Small intestine (tissue), 7 donors: ENCODE measurements at regions not wholly inside any gene's neighbourhood (a gene's known extent, or its start where the extent isn't known, plus 50 kb on each side); places are given as distances from the start of the nearest gene placed in this dataset.
"Not testable (repeated sequence)": the region's sequence is repeated elsewhere in the genome, so short reads cannot be mapped to it uniquely, and the experiment has no call there.

ENCODE experiments used
- DNase-seq, 2 donors: peaks; one replicate each; pipeline versions ENCODE4 v3.0.0 to v3.0.0-alpha.2; 2013
- FAIRE-seq: peaks from 2 replicates; lab custom pipeline; 2012; peaks lifted over from hg19 to GRCh38; lab: Jason Lieb, UNC
- H3K27ac ChIP-seq, 3 donors: one replicate each; pipeline ENCODE4 v1.5.1; 2013; ENCODE audit warnings: low read length in 2 of 3, mild to moderate bottlenecking in 2 of 3, control low read depth in 1 of 3, inconsistent platforms in 1 of 3, low read depth in 1 of 3, moderate library complexity in 1 of 3
- H3K27me3 ChIP-seq, 3 donors: one replicate each; pipeline ENCODE4 v1.6.1; 2013; ENCODE audit warnings: low read length in 3 of 3, inconsistent platforms in 1 of 3; ENCODE audit not compliant: control insufficient read depth in 3 of 3, insufficient read depth in 3 of 3
- H3K36me3 ChIP-seq, 3 donors: one replicate each; pipeline ENCODE4 v1.6.1; 2013; ENCODE audit warnings: low read length in 3 of 3, inconsistent platforms in 1 of 3, low read depth in 1 of 3, mild to moderate bottlenecking in 1 of 3, moderate library complexity in 1 of 3; ENCODE audit not compliant: control insufficient read depth in 3 of 3, insufficient read depth in 2 of 3
- H3K4me1 ChIP-seq, 3 donors: one replicate each; pipeline ENCODE4 v1.6.1; 2013; ENCODE audit warnings: low read length in 2 of 3, inconsistent platforms in 1 of 3, low read depth in 1 of 3, mild to moderate bottlenecking in 1 of 3, moderate library complexity in 1 of 3; ENCODE audit not compliant: control insufficient read depth in 3 of 3, insufficient read depth in 2 of 3
- H3K4me3 ChIP-seq, 3 donors: one replicate each; pipeline ENCODE4 v1.5.1; 2013; ENCODE audit warnings: low read length in 3 of 3, control low read depth in 1 of 3, inconsistent platforms in 1 of 3, low read depth in 1 of 3, mild to moderate bottlenecking in 1 of 3, moderate library complexity in 1 of 3
- H3K9me3 ChIP-seq, 2 donors: one replicate each; pipeline ENCODE4 v1.6.1; 2013; ENCODE audit warnings: low read depth in 1 of 2, low read length in 1 of 2; ENCODE audit not compliant: control insufficient read depth in 2 of 2, insufficient read depth in 1 of 2
- WGBS, 3 donors: extraction: QIAGEN DNeasy Blood & Tissue Kit; methylation state at CpG; one replicate each; pipeline ENCODE4 v1.1.7; 2013; 5-methylcytosine and 5-hydroxymethylcytosine counted together
- donor health status: healthy with polysubstance abuse.
- donor health status: control.
- donor health status: control.
- donor health status: Bipolar disorder and iron deficiency.
- donor health status: healthy.

DNA sequence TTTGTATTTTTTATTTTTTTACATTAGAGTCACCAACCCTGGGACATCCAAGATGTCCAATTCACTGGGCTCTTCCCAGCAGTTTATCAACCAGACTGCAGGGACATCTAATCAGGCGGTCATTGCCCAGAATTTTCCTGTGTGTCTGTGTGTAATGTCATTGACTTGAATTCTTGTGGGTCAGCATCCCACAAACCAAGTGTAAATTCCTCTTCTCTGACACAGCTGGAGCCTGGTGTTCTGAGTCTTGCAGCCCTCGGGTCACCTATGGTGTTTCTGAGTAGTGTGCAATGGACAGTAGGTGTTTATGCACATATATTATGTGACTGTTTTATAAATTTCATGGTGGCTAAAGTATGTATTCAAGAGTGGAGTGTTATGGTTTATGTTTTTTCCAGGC lies 815.7 kb downstream of the SEMA5A start:
- Histone ChIP-seq H3K27me3 (no peaks in the 10 kb centered on the region), H3K9me3 (peaks cover 0 to 9% of the 10 kb centered on the region in 2 donors), H3K4me1 (no peaks in the 10 kb centered on the region), H3K4me3 (no peak overlapping the region), H3K36me3 (no peaks in the 10 kb centered on the region), H3K27ac (no peak overlapping the region)
- FAIRE-seq (no peak), DNase-seq (no peak)
- 65 to 81% (median 76%) methylated on average over 2 of the region's 2 CpGs for WGBS, 3 donors

DNA sequence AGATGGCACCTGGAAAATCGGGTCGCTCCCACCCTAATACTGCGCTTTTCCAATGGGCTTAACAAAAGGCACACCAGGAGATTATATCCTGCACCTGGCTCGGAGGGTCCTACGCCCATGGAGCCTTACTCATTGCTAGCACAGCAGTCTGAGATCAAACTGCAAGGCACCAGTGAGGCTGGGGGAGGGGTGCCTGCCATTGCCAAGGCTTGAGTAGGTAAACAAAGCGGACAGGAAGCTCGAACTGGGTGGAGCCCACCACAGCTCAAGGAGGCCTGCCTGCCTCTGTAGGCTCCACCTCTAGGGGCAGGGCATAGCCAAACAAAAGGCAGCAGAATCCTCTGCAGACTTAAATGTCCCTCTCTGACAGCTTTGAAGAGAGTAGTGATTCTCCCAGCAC lies 814.8 kb downstream of the SEMA5A start:
- DNase-seq, H3K4me1 ChIP-seq, H3K27ac ChIP-seq, H3K9me3 ChIP-seq, H3K36me3 ChIP-seq, H3K4me3 ChIP-seq, H3K27me3 ChIP-seq, FAIRE-seq: not testable (repeated sequence)
- 85 to 86% methylated on average over 7 of the region's 7 CpGs; no CpG with 5 or more reads in 1 of the 3 donors for WGBS, 3 donors

DNA sequence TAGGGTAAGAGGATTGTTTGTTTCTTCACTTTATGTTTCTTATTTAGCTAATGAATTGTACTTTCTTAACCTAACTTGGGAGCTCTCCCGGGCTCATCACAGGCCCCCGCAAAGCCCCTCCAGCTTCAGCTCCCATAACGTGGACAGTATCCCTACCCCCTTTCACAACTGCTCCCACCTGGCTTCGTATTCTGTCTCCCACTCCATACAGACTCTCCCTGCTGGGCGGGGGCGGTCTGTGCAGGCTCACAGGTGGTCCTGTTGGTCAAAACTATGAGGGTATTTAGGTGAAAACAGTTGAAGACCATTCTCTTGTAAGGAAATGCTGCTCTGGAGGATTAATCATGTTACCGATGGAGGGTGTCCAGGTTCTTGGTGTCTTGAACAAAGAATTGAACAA lies 805.3 kb downstream of the SEMA5A start:
- H3K9me3 ChIP-seq = peaks cover 0 to 3% of the 10 kb centered on the region in 2 donors
- no peak overlapping the region for H3K4me3 ChIP-seq
- WGBS, 3 donors = 70 to 80% (median 77%) methylated on average over 7 of the region's 7 CpGs
- H3K27me3 ChIP-seq = no peaks in the 10 kb centered on the region
- H3K36me3 ChIP-seq = no peaks in the 10 kb centered on the region
- H3K4me1 ChIP-seq = no peaks in the 10 kb centered on the region
- DNase-seq = no peak
- H3K27ac ChIP-seq = no peak overlapping the region
- no peak for FAIRE-seq

- FAIRE-seq (no peak), DNase-seq (no peak)
- Histone ChIP-seq H3K9me3 (no peaks in the 10 kb centered on the region), H3K27me3 (no peaks in the 10 kb centered on the region), H3K36me3 (no peaks in the 10 kb centered on the region), H3K4me1 (no peaks in the 10 kb centered on the region), H3K4me3 (no peak overlapping the region), H3K27ac (no peak overlapping the region)
- WGBS, 3 donors = 96 to 98% (median 98%) methylated on average over 2 of the region's 2 CpGs
Measured at GRCh38 chr5:8749556-8749955, 796.3 kb downstream of the SEMA5A start.

DNA sequence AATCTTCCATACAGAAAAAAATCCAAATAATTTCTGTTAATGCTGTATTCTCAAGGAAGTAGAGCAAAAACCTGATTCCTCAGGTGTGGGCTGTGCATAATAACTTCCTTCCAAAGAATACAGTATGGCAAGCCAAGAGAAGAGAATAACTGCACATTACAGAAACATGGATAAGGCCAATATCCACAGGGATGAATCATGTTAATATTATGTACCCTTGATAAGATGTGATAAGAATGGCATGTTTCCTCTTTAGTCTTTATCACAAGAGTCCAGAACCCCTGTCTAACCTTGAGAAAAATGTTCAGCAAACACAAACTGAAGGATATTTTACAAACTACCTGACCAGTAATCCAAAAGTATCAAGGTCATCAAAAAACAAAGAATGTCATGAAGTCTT lies 795.8 kb downstream of the SEMA5A start:
- no peak for FAIRE-seq
- no peaks in the 10 kb centered on the region for H3K9me3 ChIP-seq
- DNase-seq = no peak
- H3K27me3 ChIP-seq = no peaks in the 10 kb centered on the region
- no peak overlapping the region for H3K27ac ChIP-seq
- H3K36me3 ChIP-seq = no peaks in the 10 kb centered on the region
- H3K4me3 ChIP-seq = no peak overlapping the region
- H3K4me1 ChIP-seq = no peaks in the 10 kb centered on the region

GRCh38 chr5:8751971-8752370 lies 793.9 kb downstream of the SEMA5A start:
- FAIRE-seq = no peak
- Histone ChIP-seq H3K4me3 (no peak overlapping the region), H3K27me3 (no peaks in the 10 kb centered on the region), H3K4me1 (no peaks in the 10 kb centered on the region), H3K27ac (no peak overlapping the region), H3K9me3 (no peaks in the 10 kb centered on the region), H3K36me3 (no peaks in the 10 kb centered on the region)
- WGBS, 3 donors = 70 to 92% (median 89%) methylated on average over 4 of the region's 4 CpGs
- DNase-seq = no peak

GRCh38 chr5:8752595-8752994 lies 793.3 kb downstream of the SEMA5A start:
- 79 to 88% (median 80%) methylated on average over 1 of the region's 1 CpG for WGBS, 3 donors
- Histone ChIP-seq H3K4me1 (no peaks in the 10 kb centered on the region), H3K27ac (no peak overlapping the region), H3K4me3 (no peak overlapping the region), H3K36me3 (no peaks in the 10 kb centered on the region), H3K27me3 (no peaks in the 10 kb centered on the region), H3K9me3 (no peaks in the 10 kb centered on the region)
- DNase-seq (no peak), FAIRE-seq (no peak)

DNA sequence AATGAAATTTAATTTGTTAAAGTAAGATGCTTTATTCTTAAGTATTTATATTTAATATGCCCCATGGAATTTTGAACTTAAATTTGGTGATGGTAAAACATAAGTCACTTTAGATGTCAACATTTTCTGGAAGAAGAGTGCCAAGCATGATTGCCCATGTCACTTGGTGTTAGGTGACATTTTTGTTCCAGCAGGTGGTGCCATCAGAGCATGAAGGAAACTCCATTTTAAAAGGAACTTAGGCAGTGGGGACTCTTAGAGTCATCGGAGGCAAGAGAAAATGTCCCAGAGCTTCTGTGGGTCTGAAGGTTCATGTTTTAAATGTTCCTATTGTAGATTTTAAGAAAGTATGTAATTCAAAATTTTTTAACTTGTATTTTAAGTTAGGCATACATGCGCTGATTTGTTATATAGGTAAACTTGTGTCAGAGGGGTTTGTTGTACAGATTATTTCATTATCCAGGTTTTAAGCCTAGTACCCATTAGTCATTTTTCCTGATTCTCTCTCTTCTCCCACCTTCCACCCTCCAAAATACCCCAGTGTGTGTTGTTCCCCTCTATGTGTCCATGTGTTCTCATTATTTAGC lies 789.3 kb downstream of the SEMA5A start:
- no peaks in the 10 kb centered on the region for H3K27me3 ChIP-seq
- H3K4me1 ChIP-seq = no peaks in the 10 kb centered on the region
- no peak for FAIRE-seq
- H3K9me3 ChIP-seq = peaks cover 0 to 11% of the 10 kb centered on the region in 2 donors
- no peaks in the 10 kb centered on the region for H3K36me3 ChIP-seq
- no peak overlapping the region for H3K4me3 ChIP-seq
- 28 to 36% (median 36%) methylated on average over 2 of the region's 2 CpGs for WGBS, 3 donors
- H3K27ac ChIP-seq = no peak overlapping the region
- peak; percentile 25 to 44 for DNase-seq

DNA sequence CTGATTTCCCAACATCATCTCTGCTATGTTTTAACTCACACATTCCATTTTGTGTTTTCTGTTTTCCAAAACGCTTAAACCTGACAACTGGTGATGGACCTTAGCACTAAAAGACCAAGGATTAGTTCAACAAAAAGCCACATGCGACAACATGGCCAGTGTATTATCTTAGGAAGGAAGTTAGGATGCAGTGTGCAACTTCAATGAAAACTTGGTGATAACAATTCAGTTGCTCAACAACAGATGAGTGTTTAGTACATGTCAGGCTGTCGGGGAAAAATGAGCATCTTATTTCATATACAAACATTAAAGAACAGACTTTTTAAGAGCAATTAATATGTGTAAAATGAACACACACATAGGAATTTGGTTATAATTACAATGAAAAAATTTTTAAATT lies 780.0 kb downstream of the SEMA5A start:
- Histone ChIP-seq H3K27ac (no peak overlapping the region), H3K27me3 (no peaks in the 10 kb centered on the region), H3K36me3 (no peaks in the 10 kb centered on the region), H3K9me3 (no peaks in the 10 kb centered on the region), H3K4me1 (no peaks in the 10 kb centered on the region), H3K4me3 (no peak overlapping the region)
- FAIRE-seq = no peak
- WGBS, 3 donors = 33 to 59% (median 39%) methylated on average over 3 of the region's 3 CpGs
- no peak for DNase-seq
